Panc1 (cell line): ENCODE measurements at regions not wholly inside any gene's neighbourhood (a gene's known extent, or its start where the extent isn't known, plus 50 kb on each side); places are given as distances from the start of the nearest gene placed in this dataset.

Experiments
- POLR2AphosphoS5 ChIP-seq: IDR thresholded peaks from 2 replicates; pipeline ENCODE4 v1.6.1; 2012; ENCODE audit warnings: mild to moderate bottlenecking, low read depth, low read length, moderate library complexity
- SIN3A ChIP-seq: IDR thresholded peaks from 2 replicates; pipeline ENCODE4 v1.6.1; 2012; ENCODE audit warnings: low read depth, mild to moderate bottlenecking, low read length, moderate library complexity, borderline replicate concordance; ENCODE audit not compliant: insufficient read depth
- TF ChIP-seq, protein P1 (sequence below): fragments of 450-650 bp; IDR thresholded peaks from 2 replicates; pipeline ENCODE4 v1.5.1; 2017; ENCODE audit warnings: mild to moderate bottlenecking
- TF ChIP-seq, protein P2 (sequence below), 2 experiments: IDR thresholded peaks; 2 replicates each; pipeline ENCODE4 v1.6.1; 2011 to 2012; ENCODE audit warnings: low read depth in 2 of 2, control low read depth in 1 of 2, low read length in 1 of 2, mild to moderate bottlenecking in 1 of 2, moderate library complexity in 1 of 2; ENCODE audit not compliant: insufficient read depth in 1 of 2

DNA sequence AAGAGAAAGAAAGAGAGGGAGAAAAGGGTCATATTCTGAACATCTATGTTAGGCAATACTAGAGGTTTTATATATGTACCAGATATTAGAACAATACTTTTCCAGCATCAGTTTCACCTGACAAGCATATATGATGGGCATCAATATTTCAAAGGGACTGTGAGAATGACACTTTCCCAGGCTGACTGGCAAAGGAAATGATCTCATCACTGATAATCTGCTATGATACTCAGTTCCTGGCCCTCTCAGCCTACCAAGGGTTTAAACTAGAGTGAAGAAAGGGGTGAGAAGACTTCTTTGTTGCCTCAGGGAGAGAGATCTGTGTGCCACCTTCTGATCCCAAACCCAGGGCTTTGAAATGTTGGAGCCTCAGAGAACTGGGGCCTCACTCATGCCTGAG is 183.5 kb downstream of the TTC8 start:
- TF ChIP-seq, protein P1, sequence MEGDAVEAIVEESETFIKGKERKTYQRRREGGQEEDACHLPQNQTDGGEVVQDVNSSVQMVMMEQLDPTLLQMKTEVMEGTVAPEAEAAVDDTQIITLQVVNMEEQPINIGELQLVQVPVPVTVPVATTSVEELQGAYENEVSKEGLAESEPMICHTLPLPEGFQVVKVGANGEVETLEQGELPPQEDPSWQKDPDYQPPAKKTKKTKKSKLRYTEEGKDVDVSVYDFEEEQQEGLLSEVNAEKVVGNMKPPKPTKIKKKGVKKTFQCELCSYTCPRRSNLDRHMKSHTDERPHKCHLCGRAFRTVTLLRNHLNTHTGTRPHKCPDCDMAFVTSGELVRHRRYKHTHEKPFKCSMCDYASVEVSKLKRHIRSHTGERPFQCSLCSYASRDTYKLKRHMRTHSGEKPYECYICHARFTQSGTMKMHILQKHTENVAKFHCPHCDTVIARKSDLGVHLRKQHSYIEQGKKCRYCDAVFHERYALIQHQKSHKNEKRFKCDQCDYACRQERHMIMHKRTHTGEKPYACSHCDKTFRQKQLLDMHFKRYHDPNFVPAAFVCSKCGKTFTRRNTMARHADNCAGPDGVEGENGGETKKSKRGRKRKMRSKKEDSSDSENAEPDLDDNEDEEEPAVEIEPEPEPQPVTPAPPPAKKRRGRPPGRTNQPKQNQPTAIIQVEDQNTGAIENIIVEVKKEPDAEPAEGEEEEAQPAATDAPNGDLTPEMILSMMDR, result no peak
- no peak for TF ChIP-seq SIN3A
- TF ChIP-seq POLR2AphosphoS5, result no peak
- TF ChIP-seq, protein P2, sequence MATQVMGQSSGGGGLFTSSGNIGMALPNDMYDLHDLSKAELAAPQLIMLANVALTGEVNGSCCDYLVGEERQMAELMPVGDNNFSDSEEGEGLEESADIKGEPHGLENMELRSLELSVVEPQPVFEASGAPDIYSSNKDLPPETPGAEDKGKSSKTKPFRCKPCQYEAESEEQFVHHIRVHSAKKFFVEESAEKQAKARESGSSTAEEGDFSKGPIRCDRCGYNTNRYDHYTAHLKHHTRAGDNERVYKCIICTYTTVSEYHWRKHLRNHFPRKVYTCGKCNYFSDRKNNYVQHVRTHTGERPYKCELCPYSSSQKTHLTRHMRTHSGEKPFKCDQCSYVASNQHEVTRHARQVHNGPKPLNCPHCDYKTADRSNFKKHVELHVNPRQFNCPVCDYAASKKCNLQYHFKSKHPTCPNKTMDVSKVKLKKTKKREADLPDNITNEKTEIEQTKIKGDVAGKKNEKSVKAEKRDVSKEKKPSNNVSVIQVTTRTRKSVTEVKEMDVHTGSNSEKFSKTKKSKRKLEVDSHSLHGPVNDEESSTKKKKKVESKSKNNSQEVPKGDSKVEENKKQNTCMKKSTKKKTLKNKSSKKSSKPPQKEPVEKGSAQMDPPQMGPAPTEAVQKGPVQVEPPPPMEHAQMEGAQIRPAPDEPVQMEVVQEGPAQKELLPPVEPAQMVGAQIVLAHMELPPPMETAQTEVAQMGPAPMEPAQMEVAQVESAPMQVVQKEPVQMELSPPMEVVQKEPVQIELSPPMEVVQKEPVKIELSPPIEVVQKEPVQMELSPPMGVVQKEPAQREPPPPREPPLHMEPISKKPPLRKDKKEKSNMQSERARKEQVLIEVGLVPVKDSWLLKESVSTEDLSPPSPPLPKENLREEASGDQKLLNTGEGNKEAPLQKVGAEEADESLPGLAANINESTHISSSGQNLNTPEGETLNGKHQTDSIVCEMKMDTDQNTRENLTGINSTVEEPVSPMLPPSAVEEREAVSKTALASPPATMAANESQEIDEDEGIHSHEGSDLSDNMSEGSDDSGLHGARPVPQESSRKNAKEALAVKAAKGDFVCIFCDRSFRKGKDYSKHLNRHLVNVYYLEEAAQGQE (IDR thresholded peaks at IDR 0.05; ENCODE audit: insufficient read depth in 1 of 2, low read depth in 2 of 2, low read length in 1 of 2), result no peak
